HG02852 (cell line): ENCODE measurements at regions not wholly inside any gene's neighbourhood (a gene's known extent, or its start where the extent isn't known, plus 50 kb on each side); places are given as distances from the start of the nearest gene placed in this dataset.

ENCODE experiments used
- ATAC-seq: cut with Tn5 transposase; IDR thresholded peaks from one replicate; pipeline ENCODE4 v1.9.1; 2021; ENCODE audit warnings: mild to moderate bottlenecking, moderate library complexity; ENCODE audit not compliant: unreplicated experiment

GRCh38 chr7:67955061-67955460 is 958.4 kb downstream of the TYW1 start:
- no peak for ATAC-seq

- ATAC-seq, result no peak
Observed at GRCh38 chr7:67962863-67963262, 966.2 kb downstream of the TYW1 start.

- ATAC-seq, result no peak
Observed at GRCh38 chr7:67976490-67976889, 979.9 kb downstream of the TYW1 start.

- no peak for ATAC-seq
Observed at GRCh38 chr7:67983486-67983885, 986.9 kb downstream of the TYW1 start.

GRCh38 chr7:67984326-67984725 is 987.7 kb downstream of the TYW1 start:
- ATAC-seq, result no peak

- no peak for ATAC-seq
Observed at GRCh38 chr7:67989142-67989541, 992.5 kb downstream of the TYW1 start.

GRCh38 chr7:67990003-67990402 is 993.4 kb downstream of the TYW1 start:
- ATAC-seq, result no peak

- no peak for ATAC-seq
Observed at GRCh38 chr7:67990716-67991115, 994.1 kb downstream of the TYW1 start.

GRCh38 chr7:67992287-67992686 is 995.7 kb downstream of the TYW1 start:
- ATAC-seq, result no peak

- ATAC-seq, result no peak
Observed at GRCh38 chr7:68005992-68006391, 1009.4 kb downstream of the TYW1 start.

GRCh38 chr7:68006619-68007018 is 1010.0 kb downstream of the TYW1 start:
- ATAC-seq, result no peak

- no peak for ATAC-seq
Observed at GRCh38 chr7:68009716-68010115, 1013.1 kb downstream of the TYW1 start.

- ATAC-seq, result no peak
Observed at GRCh38 chr7:68014031-68014736, 1017.6 kb downstream of the TYW1 start.

GRCh38 chr7:68015122-68015977 is 1018.7 kb downstream of the TYW1 start:
- ATAC-seq, result no peak

- ATAC-seq, result no peak
Observed at GRCh38 chr7:68015978-68016532, 1019.4 kb downstream of the TYW1 start.

GRCh38 chr7:68020102-68020501 is 1023.5 kb downstream of the TYW1 start:
- ATAC-seq, result no peak

GRCh38 chr7:68025369-68025768 is 1028.7 kb downstream of the TYW1 start:
- no peak for ATAC-seq

- no peak for ATAC-seq
Observed at GRCh38 chr7:68030530-68030929, 1033.9 kb downstream of the TYW1 start.

GRCh38 chr7:68031180-68031943 is 1034.7 kb downstream of the TYW1 start:
- no peak for ATAC-seq

- ATAC-seq, result no peak
Observed at GRCh38 chr7:68038621-68039314, 1042.1 kb downstream of the TYW1 start.

GRCh38 chr7:68041554-68041953 is 1044.9 kb downstream of the TYW1 start:
- no peak for ATAC-seq
